ENCODE measurements at regions not wholly inside any gene's neighbourhood (a gene's known extent, or its start where the extent isn't known, plus 50 kb on each side); places are given as distances from the start of the nearest gene placed in this dataset.

DNA sequence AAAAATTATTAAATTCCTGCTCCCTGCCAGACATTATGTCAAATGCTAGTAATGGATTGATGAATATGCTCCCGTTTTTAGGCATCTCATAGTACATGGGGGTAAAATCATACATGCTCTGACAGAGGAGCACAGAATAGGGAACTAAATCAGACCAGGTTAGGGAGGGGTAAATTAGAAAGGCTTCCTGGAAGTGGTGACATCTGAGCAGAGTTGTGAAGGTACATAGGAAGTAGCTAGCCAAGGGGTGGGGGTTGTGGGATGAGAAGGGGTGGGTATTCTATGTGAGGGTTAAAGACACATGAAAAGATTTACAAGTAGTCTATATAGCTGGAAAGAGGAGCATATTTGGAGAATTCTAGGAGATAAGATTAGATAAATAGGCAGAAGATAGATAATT, 171.7 kb upstream of the FBXO33 start:
- TF ChIP-seq, protein P1, sequence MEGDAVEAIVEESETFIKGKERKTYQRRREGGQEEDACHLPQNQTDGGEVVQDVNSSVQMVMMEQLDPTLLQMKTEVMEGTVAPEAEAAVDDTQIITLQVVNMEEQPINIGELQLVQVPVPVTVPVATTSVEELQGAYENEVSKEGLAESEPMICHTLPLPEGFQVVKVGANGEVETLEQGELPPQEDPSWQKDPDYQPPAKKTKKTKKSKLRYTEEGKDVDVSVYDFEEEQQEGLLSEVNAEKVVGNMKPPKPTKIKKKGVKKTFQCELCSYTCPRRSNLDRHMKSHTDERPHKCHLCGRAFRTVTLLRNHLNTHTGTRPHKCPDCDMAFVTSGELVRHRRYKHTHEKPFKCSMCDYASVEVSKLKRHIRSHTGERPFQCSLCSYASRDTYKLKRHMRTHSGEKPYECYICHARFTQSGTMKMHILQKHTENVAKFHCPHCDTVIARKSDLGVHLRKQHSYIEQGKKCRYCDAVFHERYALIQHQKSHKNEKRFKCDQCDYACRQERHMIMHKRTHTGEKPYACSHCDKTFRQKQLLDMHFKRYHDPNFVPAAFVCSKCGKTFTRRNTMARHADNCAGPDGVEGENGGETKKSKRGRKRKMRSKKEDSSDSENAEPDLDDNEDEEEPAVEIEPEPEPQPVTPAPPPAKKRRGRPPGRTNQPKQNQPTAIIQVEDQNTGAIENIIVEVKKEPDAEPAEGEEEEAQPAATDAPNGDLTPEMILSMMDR (IDR thresholded peaks at IDR 0.05), result no peak
- no peak for TF ChIP-seq ZFX (IDR thresholded peaks at IDR 0.05; ENCODE audit: borderline replicate concordance)

All from 22Rv1 (cell line).